DND-41 (cell line): ENCODE measurements at regions not wholly inside any gene's neighbourhood (a gene's known extent, or its start where the extent isn't known, plus 50 kb on each side); places are given as distances from the start of the nearest gene placed in this dataset.

Source experiments
- EZH2 ChIP-seq: IDR thresholded peaks from 3 replicates; pipeline ENCODE4 v1.6.1; 2012; ENCODE audit warnings: borderline replicate concordance, low read depth, mild to moderate bottlenecking, moderate library complexity, low read length, inconsistent platforms; ENCODE audit not compliant: severe bottlenecking
- TF ChIP-seq, protein P1 (sequence below): IDR thresholded peaks from 2 replicates; pipeline ENCODE4 v1.5.1; 2012; ENCODE audit warnings: borderline replicate concordance, low read length, moderate library complexity, mild to moderate bottlenecking; ENCODE audit not compliant: poor library complexity, severe bottlenecking; ENCODE audit errors: extremely low read depth

DNA sequence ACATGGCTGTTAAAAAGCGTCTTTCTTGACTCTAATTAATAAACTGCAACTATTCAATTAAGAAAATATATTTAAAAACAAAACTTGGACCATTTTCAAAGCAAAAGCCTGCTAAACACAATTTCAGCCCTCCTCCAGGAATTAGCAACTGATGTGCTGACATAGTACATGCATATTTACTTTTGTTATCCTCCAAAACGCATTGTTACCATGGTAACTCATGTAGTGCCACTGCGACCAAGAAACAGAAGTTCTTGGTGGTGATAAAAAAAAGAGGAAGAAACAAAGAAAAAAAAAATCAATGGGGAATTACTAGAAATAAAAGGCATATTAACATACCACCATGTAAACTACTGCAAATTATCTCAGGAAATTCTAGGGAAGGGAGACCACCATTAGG lies 793.4 kb upstream of the CDH8 start:
- TF ChIP-seq, protein P1, sequence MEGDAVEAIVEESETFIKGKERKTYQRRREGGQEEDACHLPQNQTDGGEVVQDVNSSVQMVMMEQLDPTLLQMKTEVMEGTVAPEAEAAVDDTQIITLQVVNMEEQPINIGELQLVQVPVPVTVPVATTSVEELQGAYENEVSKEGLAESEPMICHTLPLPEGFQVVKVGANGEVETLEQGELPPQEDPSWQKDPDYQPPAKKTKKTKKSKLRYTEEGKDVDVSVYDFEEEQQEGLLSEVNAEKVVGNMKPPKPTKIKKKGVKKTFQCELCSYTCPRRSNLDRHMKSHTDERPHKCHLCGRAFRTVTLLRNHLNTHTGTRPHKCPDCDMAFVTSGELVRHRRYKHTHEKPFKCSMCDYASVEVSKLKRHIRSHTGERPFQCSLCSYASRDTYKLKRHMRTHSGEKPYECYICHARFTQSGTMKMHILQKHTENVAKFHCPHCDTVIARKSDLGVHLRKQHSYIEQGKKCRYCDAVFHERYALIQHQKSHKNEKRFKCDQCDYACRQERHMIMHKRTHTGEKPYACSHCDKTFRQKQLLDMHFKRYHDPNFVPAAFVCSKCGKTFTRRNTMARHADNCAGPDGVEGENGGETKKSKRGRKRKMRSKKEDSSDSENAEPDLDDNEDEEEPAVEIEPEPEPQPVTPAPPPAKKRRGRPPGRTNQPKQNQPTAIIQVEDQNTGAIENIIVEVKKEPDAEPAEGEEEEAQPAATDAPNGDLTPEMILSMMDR, result no peak
- no peak for TF ChIP-seq EZH2
